Fibroblast of upper back skin (primary cell): ENCODE measurements at regions not wholly inside any gene's neighbourhood (a gene's known extent, or its start where the extent isn't known, plus 50 kb on each side); places are given as distances from the start of the nearest gene placed in this dataset.

Source experiments
- DNase-seq: peaks from one replicate; pipeline ENCODE4 v3.0.0-alpha.2; 2013

- no peak for DNase-seq
Measured at GRCh38 chr1:184329245-184329953, 57.4 kb upstream of the C1orf21 start.

- DNase-seq, result no peak
Measured at GRCh38 chr1:184329962-184330868, 56.6 kb upstream of the C1orf21 start.

GRCh38 chr1:184330875-184331274 lies 56.0 kb upstream of the C1orf21 start:
- DNase-seq, result no peak
